RWPE1 (cell line): ENCODE measurements at regions not wholly inside any gene's neighbourhood (a gene's known extent, or its start where the extent isn't known, plus 50 kb on each side); places are given as distances from the start of the nearest gene placed in this dataset.
"Not testable (repeated sequence)": the region's sequence is repeated elsewhere in the genome, so short reads cannot be mapped to it uniquely, and the experiment has no call there.

ENCODE experiments used
- CTCF ChIA-PET: fragments of 350-600 bp; sonication (Branson Sonifier 250); formaldehyde crosslinking; extraction: SDS; loops from one replicate; lab custom pipeline; 2021; lab: Yijun Ruan, JAX
- POLR2A ChIA-PET: fragments of 400-600 bp; formaldehyde crosslinking; extraction: SDS; loops from one replicate; lab custom pipeline; 2020; ENCODE audit warnings: antibody characterized with exemption; ENCODE audit not compliant: low non-redundant PET; lab: Yijun Ruan, JAX
- DNase-seq: peaks from one replicate; pipeline ENCODE4 v3.0.0; 2012; ENCODE audit warnings: low spot score
- H3K27ac ChIP-seq: fragments of 450-650 bp; 2 replicates; pipeline ENCODE4 v1.5.1; 2017
- CTCF ChIP-seq: fragments of 450-650 bp; conservative IDR thresholded peaks from 2 replicates; pipeline ENCODE4 v1.5.1; 2017; ENCODE audit warnings: low read depth, mild to moderate bottlenecking

GRCh38 chr1:101485712-101486111, 248.9 kb downstream of the S1PR1 start:
- DNase-seq, result no peak
- TF ChIP-seq CTCF, result no peak
- H3K27ac ChIP-seq, result no peak overlapping the region
- POLR2A ChIA-PET, result no interaction called here
- CTCF ChIA-PET, result interaction anchor here (1.1 to 1.8 kb wide), 2 partner anchors 11 to 13 kb away, joined by 3 to 5 read pairs; no protein-coding TSS in a partner anchor

- POLR2A ChIA-PET, H3K27ac ChIP-seq, CTCF ChIA-PET, DNase-seq: not testable (repeated sequence)
Observed at GRCh38 chr1:101492144-101492543, 255.3 kb downstream of the S1PR1 start.

- CTCF ChIA-PET, result interaction anchor here (0.6 to 0.8 kb wide), 3 partner anchors 10 to 1967 kb away, joined by 3 to 8 read pairs (median 3); no protein-coding TSS in a partner anchor
- not testable (repeated sequence) for DNase-seq
Observed at GRCh38 chr1:101493920-101494319, 257.1 kb downstream of the S1PR1 start.

GRCh38 chr1:101496109-101496508, 259.3 kb downstream of the S1PR1 start:
- ChIA-PET CTCF (interaction anchor here (0.6 kb wide), 1 partner anchor 1908 kb away, joined by 3 read pairs; no protein-coding TSS in a partner anchor), POLR2A (no interaction called here)
- no peak for DNase-seq
- H3K27ac ChIP-seq, result no peak overlapping the region
- TF ChIP-seq CTCF, result no peak

More at GRCh38 chr1:101493920-101494319, 257.1 kb downstream of the S1PR1 start:
- H3K27ac ChIP-seq, POLR2A ChIA-PET: not testable (repeated sequence)

- POLR2A ChIA-PET, result no interaction called here
Observed at GRCh38 chr1:101497881-101498559, 261.2 kb downstream of the S1PR1 start.

GRCh38 chr1:101504106-101504505, 267.3 kb downstream of the S1PR1 start:
- DNase-seq, POLR2A ChIA-PET: not testable (repeated sequence)
- CTCF ChIA-PET, result interaction anchor here (1.0 kb wide), 1 partner anchor 10 kb away, joined by 8 read pairs; no protein-coding TSS in a partner anchor

More at GRCh38 chr1:101497881-101498559, 261.2 kb downstream of the S1PR1 start:
- H3K27ac ChIP-seq, result no peak overlapping the region
- CTCF ChIA-PET, result no interaction called here
- DNase-seq, result no peak
- TF ChIP-seq CTCF, result no peak

GRCh38 chr1:101505240-101505639, 268.4 kb downstream of the S1PR1 start:
- H3K27ac ChIP-seq, DNase-seq, POLR2A ChIA-PET, CTCF ChIA-PET: not testable (repeated sequence)

More at GRCh38 chr1:101504106-101504505, 267.3 kb downstream of the S1PR1 start:
- H3K27ac ChIP-seq, result not testable (repeated sequence)

GRCh38 chr1:101506541-101507164, 269.8 kb downstream of the S1PR1 start:
- peak; percentile 64 for TF ChIP-seq CTCF
- ChIA-PET POLR2A (no interaction called here), CTCF (interaction anchor here (0.6 to 1.3 kb wide), 4 partner anchors 15 to 1012 kb away, joined by 3 to 4 read pairs (median 3); no protein-coding TSS in a partner anchor)
- H3K27ac ChIP-seq, result no peak overlapping the region
- DNase-seq, result peak; percentile 24
